ENCODE measurements at regions not wholly inside any gene's neighbourhood (a gene's known extent, or its start where the extent isn't known, plus 50 kb on each side); places are given as distances from the start of the nearest gene placed in this dataset.

GRCh38 chr13:112208656-112209055, 141.7 kb downstream of the SOX1 start:
- TF ChIP-seq CTCF (IDR thresholded peaks at IDR 0.05), result no peak

- TF ChIP-seq CTCF (IDR thresholded peaks at IDR 0.05), result no peak
Measured at GRCh38 chr13:112209266-112209665, 142.3 kb downstream of the SOX1 start.

GRCh38 chr13:112209711-112210110, 142.8 kb downstream of the SOX1 start:
- TF ChIP-seq CTCF (IDR thresholded peaks at IDR 0.05), result no peak

GRCh38 chr13:112210371-112210770, 143.4 kb downstream of the SOX1 start:
- TF ChIP-seq CTCF (IDR thresholded peaks at IDR 0.05), result no peak

- no peak for TF ChIP-seq CTCF (IDR thresholded peaks at IDR 0.05)
Measured at GRCh38 chr13:112212533-112212932, 145.6 kb downstream of the SOX1 start.

- no peak for TF ChIP-seq CTCF (IDR thresholded peaks at IDR 0.05)
Measured at GRCh38 chr13:112213467-112214255, 146.7 kb downstream of the SOX1 start.

GRCh38 chr13:112215871-112216270, 148.9 kb downstream of the SOX1 start:
- TF ChIP-seq CTCF (IDR thresholded peaks at IDR 0.05), result no peak

GRCh38 chr13:112217431-112217830, 150.5 kb downstream of the SOX1 start:
- no peak for TF ChIP-seq CTCF (IDR thresholded peaks at IDR 0.05)

Measured in LNCAP (cell line).